ENCODE measurements at regions not wholly inside any gene's neighbourhood (a gene's known extent, or its start where the extent isn't known, plus 50 kb on each side); places are given as distances from the start of the nearest gene placed in this dataset.

GRCh38 chr1:42075179-42075578 is 78.0 kb upstream of the GUCA2B start:
- DNase-seq (ENCODE audit: extremely low read depth in 1 of 4, low spot score in 3 of 4), result no peak
- Histone ChIP-seq H3K27ac (ENCODE audit: extremely low read depth, low read depth, low read length) (no peak overlapping the region), H3K4me2 (ENCODE audit: insufficient read depth, low read length) (no peak overlapping the region), H3K4me1 (replicated peaks in 1 of 2; ENCODE audit: control insufficient read depth in 2 of 2, insufficient read depth in 2 of 2, low read length in 2 of 2) (no peaks in the 10 kb centered on the region), H3K9me1 (ENCODE audit: control insufficient read depth, insufficient read depth, low read length) (no peaks in the 10 kb centered on the region), H3K9ac (ENCODE audit: insufficient read depth in 1 of 2, low read depth in 2 of 2, low read length in 2 of 2) (no peak overlapping the region), H3K4me3 (no peak overlapping the region), H4K20me1 (replicated peaks; ENCODE audit: control insufficient read depth, insufficient read depth, low read length) (no peaks in the 10 kb centered on the region), H3K36me3 (ENCODE audit: control insufficient read depth, insufficient read depth, low read length) (no peaks in the 10 kb centered on the region), H2AFZ (ENCODE audit: low read depth, low read length) (no peak overlapping the region), H3K79me2 (ENCODE audit: control insufficient read depth, insufficient read depth, low read length) (no peaks in the 10 kb centered on the region), H3K9me3 (replicated peaks; ENCODE audit: control insufficient read depth, insufficient read depth, low read depth, low read length) (no peaks in the 10 kb centered on the region), H3K27me3 (ENCODE audit: control insufficient read depth in 2 of 2, insufficient read depth in 2 of 2, low read length in 2 of 2) (no peaks in the 10 kb centered on the region)
- in situ Hi-C loops (cut with MboI) (no loop called here), intact Hi-C loops (cut with micrococcal nuclease) (no loop called here)
- no TSS peak for BruUV-seq (replicated peaks)
- POLR2A ChIA-PET, result no interaction called here
- WGBS (ENCODE audit: insufficient coverage, low coverage, missing lambda C conversion rate), result 2% methylated on average over 2 of the region's 2 CpGs
- TF ChIP-seq ZNF174 (CRISPR knock-in tag; IDR thresholded peaks at IDR 0.05), result no peak
- no peak for TF ChIP-seq HEY1 (CRISPR knock-in tag; IDR thresholded peaks at IDR 0.05; ENCODE audit: borderline replicate concordance)
- no peak for TF ChIP-seq CHD1 (IDR thresholded peaks at IDR 0.05; ENCODE audit: low read length)
- no peak for TF ChIP-seq ZFP36 (IDR thresholded peaks at IDR 0.05; ENCODE audit: low read depth, low read length, partially characterized antibody)
- TF ChIP-seq ETV6 (IDR thresholded peaks at IDR 0.05; ENCODE audit: borderline replicate concordance in 1 of 2, low read depth in 2 of 2, low read length in 1 of 2), result no peak
- no peak for TF ChIP-seq ETV6 (CRISPR knock-in tag; IDR thresholded peaks at IDR 0.05; ENCODE audit: borderline replicate concordance)
- no peak for TF ChIP-seq PTTG1 (tag; IDR thresholded peaks at IDR 0.05; ENCODE audit: low read depth)
- TF ChIP-seq ZNF507 (tag; conservative IDR thresholded peaks at IDR 0.05), result no peak
- no peak for TF ChIP-seq RBM34 (IDR thresholded peaks at IDR 0.05; ENCODE audit: borderline replicate concordance, insufficient read depth, low read length)
- no peak for TF ChIP-seq ZNF324 (CRISPR knock-in tag; IDR thresholded peaks at IDR 0.05)
- no peak for ATAC-seq
- FAIRE-seq, result no peak
- CTCF ChIA-PET (ENCODE audit: low intra/inter-chr PET ratio), result no interaction called here
